ENCODE measurements at regions not wholly inside any gene's neighbourhood (a gene's known extent, or its start where the extent isn't known, plus 50 kb on each side); places are given as distances from the start of the nearest gene placed in this dataset.
A peak's percentile ranks its signal among the peaks of the same experiment; 100 is the strongest.

GRCh38 chr4:144461906-144462305, 184.1 kb upstream of the HHIP start:
- POLR2A ChIA-PET = no interaction called here
- H3K36me3 Mint-ChIP-seq = no peaks in the 10 kb centered on the region
- no peaks in the 10 kb centered on the region for H3K9me3 Mint-ChIP-seq
- TF ChIP-seq, protein P1, sequence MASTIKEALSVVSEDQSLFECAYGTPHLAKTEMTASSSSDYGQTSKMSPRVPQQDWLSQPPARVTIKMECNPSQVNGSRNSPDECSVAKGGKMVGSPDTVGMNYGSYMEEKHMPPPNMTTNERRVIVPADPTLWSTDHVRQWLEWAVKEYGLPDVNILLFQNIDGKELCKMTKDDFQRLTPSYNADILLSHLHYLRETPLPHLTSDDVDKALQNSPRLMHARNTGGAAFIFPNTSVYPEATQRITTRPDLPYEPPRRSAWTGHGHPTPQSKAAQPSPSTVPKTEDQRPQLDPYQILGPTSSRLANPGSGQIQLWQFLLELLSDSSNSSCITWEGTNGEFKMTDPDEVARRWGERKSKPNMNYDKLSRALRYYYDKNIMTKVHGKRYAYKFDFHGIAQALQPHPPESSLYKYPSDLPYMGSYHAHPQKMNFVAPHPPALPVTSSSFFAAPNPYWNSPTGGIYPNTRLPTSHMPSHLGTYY (CRISPR knock-in tag; IDR thresholded peaks at IDR 0.05) = no peak
- TF ChIP-seq CREB1 (CRISPR knock-in tag; IDR thresholded peaks at IDR 0.05) (no peak), SOX15 (CRISPR knock-in tag; IDR thresholded peaks at IDR 0.05) (no peak), EMX1 (CRISPR knock-in tag; IDR thresholded peaks at IDR 0.05) (no peak), FOXP4 (CRISPR knock-in tag; IDR thresholded peaks at IDR 0.05) (no peak), USF1 (CRISPR knock-in tag; IDR thresholded peaks at IDR 0.05) (no peak), ZMAT4 (CRISPR knock-in tag; IDR thresholded peaks at IDR 0.05) (no peak), ZBTB21 (CRISPR knock-in tag; IDR thresholded peaks at IDR 0.05; ENCODE audit: borderline replicate concordance) (no peak), ZNF138 (CRISPR knock-in tag; conservative IDR thresholded peaks at IDR 0.05) (no peak)
- TF ChIP-seq, protein P2, sequence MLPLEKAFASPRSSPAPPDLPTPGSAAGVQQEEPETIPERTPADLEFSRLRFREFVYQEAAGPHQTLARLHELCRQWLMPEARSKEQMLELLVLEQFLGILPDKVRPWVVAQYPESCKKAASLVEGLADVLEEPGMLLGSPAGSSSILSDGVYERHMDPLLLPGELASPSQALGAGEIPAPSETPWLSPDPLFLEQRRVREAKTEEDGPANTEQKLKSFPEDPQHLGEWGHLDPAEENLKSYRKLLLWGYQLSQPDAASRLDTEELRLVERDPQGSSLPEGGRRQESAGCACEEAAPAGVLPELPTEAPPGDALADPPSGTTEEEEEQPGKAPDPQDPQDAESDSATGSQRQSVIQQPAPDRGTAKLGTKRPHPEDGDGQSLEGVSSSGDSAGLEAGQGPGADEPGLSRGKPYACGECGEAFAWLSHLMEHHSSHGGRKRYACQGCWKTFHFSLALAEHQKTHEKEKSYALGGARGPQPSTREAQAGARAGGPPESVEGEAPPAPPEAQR (CRISPR knock-in tag; IDR thresholded peaks at IDR 0.05) = no peak
- 0 out of 2 replicates have a peak, but pooled peaks cover 3% of the 10 kb centered on the region for H3K4me1 Mint-ChIP-seq
- CTCF ChIA-PET = no interaction called here
- H3K27me3 Mint-ChIP-seq (ENCODE audit: low read depth) = no peaks in the 10 kb centered on the region
- no peak overlapping the region for H3K27ac Mint-ChIP-seq
- ATAC-seq (no peak), DNase-seq (ENCODE audit: low spot score) (no peak)
- H3K4me3 Mint-ChIP-seq = no peak overlapping the region

DNA sequence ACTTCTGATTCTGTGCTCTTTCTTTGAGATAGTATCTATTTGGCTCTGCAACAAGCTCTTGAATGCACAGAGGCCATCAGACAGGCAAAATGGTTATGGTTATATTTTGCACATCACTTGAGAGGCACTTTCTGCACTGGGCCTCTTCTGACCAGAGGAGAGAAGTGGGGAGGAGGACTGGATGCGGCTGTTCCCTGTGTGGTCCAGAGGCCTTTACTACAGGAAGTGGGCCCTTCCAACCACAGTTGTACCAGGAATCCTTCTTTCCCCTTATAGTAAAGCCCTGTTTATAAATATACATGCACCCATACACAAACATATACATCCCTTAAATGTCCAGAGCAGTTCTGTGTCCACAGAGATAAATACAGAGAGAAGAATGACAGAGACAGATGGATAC, 182.7 kb upstream of the HHIP start:
- Mint-ChIP-seq H3K36me3 (no peaks in the 10 kb centered on the region), H3K27me3 (ENCODE audit: low read depth) (no peaks in the 10 kb centered on the region), H3K4me3 (no peak overlapping the region), H3K27ac (no peak overlapping the region), H3K9me3 (no peaks in the 10 kb centered on the region), H3K4me1 (0 out of 2 replicates have a peak, but pooled peaks cover 3% of the 10 kb centered on the region)
- POLR2A ChIA-PET = no interaction called here
- DNase-seq (ENCODE audit: low spot score) (no peak), ATAC-seq (no peak)
- CTCF ChIA-PET = no interaction called here
- no peak for TF ChIP-seq SMAD3 (CRISPR knock-in tag; IDR thresholded peaks at IDR 0.05; ENCODE audit: borderline replicate concordance)
- TF ChIP-seq, protein P2 (CRISPR knock-in tag; IDR thresholded peaks at IDR 0.05) = no peak
- TF ChIP-seq ZNF416 (CRISPR knock-in tag; IDR thresholded peaks at IDR 0.05) = no peak

- ChIA-PET POLR2A (no interaction called here), CTCF (no interaction called here)
- Mint-ChIP-seq H3K27me3 (ENCODE audit: low read depth) (no peaks in the 10 kb centered on the region), H3K27ac (no peak overlapping the region), H3K4me1 (0 out of 2 replicates have a peak, but pooled peaks cover 3% of the 10 kb centered on the region), H3K9me3 (no peaks in the 10 kb centered on the region), H3K4me3 (no peak overlapping the region), H3K36me3 (no peaks in the 10 kb centered on the region)
- TF ChIP-seq ZBTB21 (CRISPR knock-in tag; IDR thresholded peaks at IDR 0.05; ENCODE audit: borderline replicate concordance) (no peak), JUN (CRISPR knock-in tag; IDR thresholded peaks at IDR 0.05) (no peak), ZNF396 (CRISPR knock-in tag; IDR thresholded peaks at IDR 0.05; ENCODE audit: borderline replicate concordance) (no peak), NFATC4 (CRISPR knock-in tag; IDR thresholded peaks at IDR 0.05) (no peak), GRHL2 (CRISPR knock-in tag; IDR thresholded peaks at IDR 0.05; ENCODE audit: insufficient replicate concordance, severe bottlenecking) (no peak)
- TF ChIP-seq, protein P3, sequence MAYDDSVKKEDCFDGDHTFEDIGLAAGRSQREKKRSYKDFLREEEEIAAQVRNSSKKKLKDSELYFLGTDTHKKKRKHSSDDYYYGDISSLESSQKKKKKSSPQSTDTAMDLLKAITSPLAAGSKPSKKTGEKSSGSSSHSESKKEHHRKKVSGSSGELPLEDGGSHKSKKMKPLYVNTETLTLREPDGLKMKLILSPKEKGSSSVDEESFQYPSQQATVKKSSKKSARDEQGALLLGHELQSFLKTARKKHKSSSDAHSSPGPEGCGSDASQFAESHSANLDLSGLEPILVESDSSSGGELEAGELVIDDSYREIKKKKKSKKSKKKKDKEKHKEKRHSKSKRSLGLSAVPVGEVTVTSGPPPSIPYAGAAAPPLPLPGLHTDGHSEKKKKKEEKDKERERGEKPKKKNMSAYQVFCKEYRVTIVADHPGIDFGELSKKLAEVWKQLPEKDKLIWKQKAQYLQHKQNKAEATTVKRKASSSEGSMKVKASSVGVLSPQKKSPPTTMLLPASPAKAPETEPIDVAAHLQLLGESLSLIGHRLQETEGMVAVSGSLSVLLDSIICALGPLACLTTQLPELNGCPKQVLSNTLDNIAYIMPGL (CRISPR knock-in tag; IDR thresholded peaks at IDR 0.05) = no peak
- TF ChIP-seq, protein P4, sequence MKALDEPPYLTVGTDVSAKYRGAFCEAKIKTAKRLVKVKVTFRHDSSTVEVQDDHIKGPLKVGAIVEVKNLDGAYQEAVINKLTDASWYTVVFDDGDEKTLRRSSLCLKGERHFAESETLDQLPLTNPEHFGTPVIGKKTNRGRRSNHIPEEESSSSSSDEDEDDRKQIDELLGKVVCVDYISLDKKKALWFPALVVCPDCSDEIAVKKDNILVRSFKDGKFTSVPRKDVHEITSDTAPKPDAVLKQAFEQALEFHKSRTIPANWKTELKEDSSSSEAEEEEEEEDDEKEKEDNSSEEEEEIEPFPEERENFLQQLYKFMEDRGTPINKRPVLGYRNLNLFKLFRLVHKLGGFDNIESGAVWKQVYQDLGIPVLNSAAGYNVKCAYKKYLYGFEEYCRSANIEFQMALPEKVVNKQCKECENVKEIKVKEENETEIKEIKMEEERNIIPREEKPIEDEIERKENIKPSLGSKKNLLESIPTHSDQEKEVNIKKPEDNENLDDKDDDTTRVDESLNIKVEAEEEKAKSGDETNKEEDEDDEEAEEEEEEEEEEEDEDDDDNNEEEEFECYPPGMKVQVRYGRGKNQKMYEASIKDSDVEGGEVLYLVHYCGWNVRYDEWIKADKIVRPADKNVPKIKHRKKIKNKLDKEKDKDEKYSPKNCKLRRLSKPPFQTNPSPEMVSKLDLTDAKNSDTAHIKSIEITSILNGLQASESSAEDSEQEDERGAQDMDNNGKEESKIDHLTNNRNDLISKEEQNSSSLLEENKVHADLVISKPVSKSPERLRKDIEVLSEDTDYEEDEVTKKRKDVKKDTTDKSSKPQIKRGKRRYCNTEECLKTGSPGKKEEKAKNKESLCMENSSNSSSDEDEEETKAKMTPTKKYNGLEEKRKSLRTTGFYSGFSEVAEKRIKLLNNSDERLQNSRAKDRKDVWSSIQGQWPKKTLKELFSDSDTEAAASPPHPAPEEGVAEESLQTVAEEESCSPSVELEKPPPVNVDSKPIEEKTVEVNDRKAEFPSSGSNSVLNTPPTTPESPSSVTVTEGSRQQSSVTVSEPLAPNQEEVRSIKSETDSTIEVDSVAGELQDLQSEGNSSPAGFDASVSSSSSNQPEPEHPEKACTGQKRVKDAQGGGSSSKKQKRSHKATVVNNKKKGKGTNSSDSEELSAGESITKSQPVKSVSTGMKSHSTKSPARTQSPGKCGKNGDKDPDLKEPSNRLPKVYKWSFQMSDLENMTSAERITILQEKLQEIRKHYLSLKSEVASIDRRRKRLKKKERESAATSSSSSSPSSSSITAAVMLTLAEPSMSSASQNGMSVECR (CRISPR knock-in tag; IDR thresholded peaks at IDR 0.05; ENCODE audit: borderline replicate concordance) = no peak
- DNase-seq (ENCODE audit: low spot score) = no peak
- 0 out of 2 replicates have a peak, but pooled peaks have one; percentile 22 for ATAC-seq
Observed at GRCh38 chr4:144463896-144464295, 182.1 kb upstream of the HHIP start.

All from WTC11 (cell line).